Activated T-cell treated with anti-CD3 and anti-CD28 coated beads for 4 hours (primary cell): ENCODE measurements at regions not wholly inside any gene's neighbourhood (a gene's known extent, or its start where the extent isn't known, plus 50 kb on each side); places are given as distances from the start of the nearest gene placed in this dataset.
"Not testable (repeated sequence)": the region's sequence is repeated elsewhere in the genome, so short reads cannot be mapped to it uniquely, and the experiment has no call there.

Source experiments
- DNase-seq: peaks from one replicate; pipeline ENCODE4 v3.0.0-alpha.2; 2020

GRCh38 chr7:65519751-65520150, 146.1 kb downstream of the ZNF92 start:
- DNase-seq, result not testable (repeated sequence)

GRCh38 chr7:65545465-65546161, 172.0 kb downstream of the ZNF92 start:
- not testable (repeated sequence) for DNase-seq

- not testable (repeated sequence) for DNase-seq
These were observed 176.2 kb downstream of the ZNF92 start for GRCh38 chr7:65549589-65550443.

GRCh38 chr7:65550444-65550809, 176.8 kb downstream of the ZNF92 start:
- DNase-seq, result not testable (repeated sequence)

GRCh38 chr7:65551042-65551441, 177.4 kb downstream of the ZNF92 start:
- DNase-seq, result not testable (repeated sequence)

- DNase-seq, result not testable (repeated sequence)
These were observed 181.2 kb downstream of the ZNF92 start for GRCh38 chr7:65554553-65555476.

GRCh38 chr7:65558584-65558983, 184.9 kb downstream of the ZNF92 start:
- DNase-seq, result not testable (repeated sequence)

GRCh38 chr7:65561786-65562372, 188.2 kb downstream of the ZNF92 start:
- DNase-seq, result not testable (repeated sequence)

- DNase-seq, result not testable (repeated sequence)
These were observed 188.9 kb downstream of the ZNF92 start for GRCh38 chr7:65562522-65562921.

GRCh38 chr7:65563333-65563732, 189.7 kb downstream of the ZNF92 start:
- DNase-seq, result not testable (repeated sequence)

- DNase-seq, result not testable (repeated sequence)
These were observed 194.6 kb downstream of the ZNF92 start for GRCh38 chr7:65568226-65568625.

GRCh38 chr7:65570990-65571389, 197.3 kb downstream of the ZNF92 start:
- not testable (repeated sequence) for DNase-seq

GRCh38 chr7:65572581-65572980, 198.9 kb downstream of the ZNF92 start:
- DNase-seq, result not testable (repeated sequence)

- not testable (repeated sequence) for DNase-seq
These were observed 202.7 kb downstream of the ZNF92 start for GRCh38 chr7:65576370-65576769.

- not testable (repeated sequence) for DNase-seq
These were observed 209.0 kb downstream of the ZNF92 start for GRCh38 chr7:65582518-65583119.

GRCh38 chr7:65602495-65602894, 228.8 kb downstream of the ZNF92 start:
- DNase-seq, result not testable (repeated sequence)

- DNase-seq, result no peak
These were observed 235.5 kb downstream of the ZNF92 start for GRCh38 chr7:65609131-65609530.

GRCh38 chr7:65613644-65614289, 240.1 kb downstream of the ZNF92 start:
- not testable (repeated sequence) for DNase-seq

GRCh38 chr7:65616111-65616510, 242.5 kb downstream of the ZNF92 start:
- DNase-seq, result not testable (repeated sequence)

- DNase-seq, result not testable (repeated sequence)
These were observed 246.6 kb downstream of the ZNF92 start for GRCh38 chr7:65620216-65620615.

GRCh38 chr7:65621580-65622201, 248.0 kb downstream of the ZNF92 start:
- DNase-seq, result not testable (repeated sequence)
